ENCODE measurements at regions not wholly inside any gene's neighbourhood (a gene's known extent, or its start where the extent isn't known, plus 50 kb on each side); places are given as distances from the start of the nearest gene placed in this dataset.

DNA sequence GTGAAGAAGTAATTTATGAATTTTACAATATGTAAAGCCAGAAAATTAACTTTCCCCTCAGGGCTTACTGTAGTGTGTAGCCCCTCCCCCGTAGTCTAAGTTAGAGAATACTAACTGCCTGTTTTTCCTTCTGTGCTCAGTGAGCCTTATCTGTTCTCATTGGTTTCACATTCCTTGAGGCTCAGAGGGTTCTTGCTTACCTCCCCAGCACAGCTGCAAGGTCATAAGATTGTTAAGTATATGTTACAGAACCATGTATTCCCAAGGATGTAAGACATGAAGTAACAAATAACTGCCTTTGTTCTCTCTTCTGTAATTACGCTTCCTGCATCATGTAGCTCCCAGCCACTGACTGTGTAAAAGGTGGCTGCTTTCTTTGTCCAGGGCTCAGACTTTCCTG, 1351.1 kb downstream of the TMEM121 start (continued):
- TF ChIP-seq PHF8 (conservative IDR thresholded peaks at IDR 0.05; ENCODE audit: low read depth, low read length), result no peak

Data from H1 (cell line).